ENCODE measurements at regions not wholly inside any gene's neighbourhood (a gene's known extent, or its start where the extent isn't known, plus 50 kb on each side); places are given as distances from the start of the nearest gene placed in this dataset.
"Not testable (repeated sequence)": the region's sequence is repeated elsewhere in the genome, so short reads cannot be mapped to it uniquely, and the experiment has no call there.

- H3K9ac ChIP-seq (ENCODE audit: insufficient read length, low read depth): no peak overlapping the region
- no peaks in the 10 kb centered on the region for H3K27me3 ChIP-seq (ENCODE audit: insufficient read depth, insufficient read length)
- no peak for TF ChIP-seq SUZ12 (IDR thresholded peaks at IDR 0.05; ENCODE audit: extremely low read depth, insufficient read depth, insufficient read length)
- TF ChIP-seq YY1 (IDR thresholded peaks at IDR 0.05; ENCODE audit: insufficient read depth, insufficient read length): no peak
- TF ChIP-seq ZNF274 (IDR thresholded peaks at IDR 0.05; ENCODE audit: low read depth, low read length): no peak
- no peak for DNase-seq (ENCODE audit: low read depth, low spot score)
- H3K4me3 ChIP-seq (ENCODE audit: insufficient read length, low read depth): no peak overlapping the region
- no peaks in the 10 kb centered on the region for H3K4me1 ChIP-seq (ENCODE audit: insufficient read depth, insufficient read length)
- H3K9me3 ChIP-seq (ENCODE audit: insufficient read depth, low read length): no peaks in the 10 kb centered on the region
- no peaks in the 10 kb centered on the region for H3K36me3 ChIP-seq (ENCODE audit: insufficient read depth, insufficient read length, low read length)
Observed at GRCh38 chr11:29612423-29612822, 404.4 kb downstream of the KCNA4 start.

- Histone ChIP-seq H3K9me3 (ENCODE audit: insufficient read depth, low read length) (no peaks in the 10 kb centered on the region), H3K4me3 (ENCODE audit: insufficient read length, low read depth) (no peak overlapping the region), H3K9ac (ENCODE audit: insufficient read length, low read depth) (no peak overlapping the region), H3K36me3 (ENCODE audit: insufficient read depth, insufficient read length, low read length) (no peaks in the 10 kb centered on the region), H3K27me3 (ENCODE audit: insufficient read depth, insufficient read length) (no peaks in the 10 kb centered on the region), H3K4me1 (ENCODE audit: insufficient read depth, insufficient read length) (no peaks in the 10 kb centered on the region)
- no peak for TF ChIP-seq SUZ12 (IDR thresholded peaks at IDR 0.05; ENCODE audit: extremely low read depth, insufficient read depth, insufficient read length)
- TF ChIP-seq YY1 (IDR thresholded peaks at IDR 0.05; ENCODE audit: insufficient read depth, insufficient read length): no peak
- no peak for TF ChIP-seq ZNF274 (IDR thresholded peaks at IDR 0.05; ENCODE audit: low read depth, low read length)
- no peak for DNase-seq (ENCODE audit: low read depth, low spot score)
Observed at GRCh38 chr11:29606330-29607031, 410.3 kb downstream of the KCNA4 start.

GRCh38 chr11:29600151-29600575 is 416.7 kb downstream of the KCNA4 start:
- not testable (repeated sequence) for H3K27me3 ChIP-seq (ENCODE audit: insufficient read depth, insufficient read length); DNase-seq (ENCODE audit: low read depth, low spot score); H3K36me3 ChIP-seq (ENCODE audit: insufficient read depth, insufficient read length, low read length); H3K9ac ChIP-seq (ENCODE audit: insufficient read length, low read depth); H3K9me3 ChIP-seq (ENCODE audit: insufficient read depth, low read length); H3K4me1 ChIP-seq (ENCODE audit: insufficient read depth, insufficient read length); H3K4me3 ChIP-seq (ENCODE audit: insufficient read length, low read depth)

GRCh38 chr11:29584342-29584741 is 432.5 kb downstream of the KCNA4 start:
- TF ChIP-seq YY1 (IDR thresholded peaks at IDR 0.05; ENCODE audit: insufficient read depth, insufficient read length) (no peak), ZNF274 (IDR thresholded peaks at IDR 0.05; ENCODE audit: low read depth, low read length) (no peak), SUZ12 (IDR thresholded peaks at IDR 0.05; ENCODE audit: extremely low read depth, insufficient read depth, insufficient read length) (no peak)
- Histone ChIP-seq H3K36me3 (ENCODE audit: insufficient read depth, insufficient read length, low read length) (no peaks in the 10 kb centered on the region), H3K27me3 (ENCODE audit: insufficient read depth, insufficient read length) (no peaks in the 10 kb centered on the region), H3K4me3 (ENCODE audit: insufficient read length, low read depth) (no peak overlapping the region), H3K4me1 (ENCODE audit: insufficient read depth, insufficient read length) (no peaks in the 10 kb centered on the region), H3K9me3 (ENCODE audit: insufficient read depth, low read length) (no peaks in the 10 kb centered on the region), H3K9ac (ENCODE audit: insufficient read length, low read depth) (no peak overlapping the region)
- DNase-seq (ENCODE audit: low read depth, low spot score): no peak

- Histone ChIP-seq H3K4me3 (ENCODE audit: insufficient read length, low read depth) (no peak overlapping the region), H3K9me3 (ENCODE audit: insufficient read depth, low read length) (no peaks in the 10 kb centered on the region), H3K9ac (ENCODE audit: insufficient read length, low read depth) (no peak overlapping the region), H3K4me1 (ENCODE audit: insufficient read depth, insufficient read length) (no peaks in the 10 kb centered on the region), H3K27me3 (ENCODE audit: insufficient read depth, insufficient read length) (no peaks in the 10 kb centered on the region), H3K36me3 (ENCODE audit: insufficient read depth, insufficient read length, low read length) (no peaks in the 10 kb centered on the region)
- no peak for DNase-seq (ENCODE audit: low read depth, low spot score)
- TF ChIP-seq ZNF274 (IDR thresholded peaks at IDR 0.05; ENCODE audit: low read depth, low read length): no peak
- TF ChIP-seq YY1 (IDR thresholded peaks at IDR 0.05; ENCODE audit: insufficient read depth, insufficient read length): no peak
- TF ChIP-seq SUZ12 (IDR thresholded peaks at IDR 0.05; ENCODE audit: extremely low read depth, insufficient read depth, insufficient read length): no peak
Observed at GRCh38 chr11:29578806-29579205, 438.0 kb downstream of the KCNA4 start.

GRCh38 chr11:29564486-29564885 is 452.3 kb downstream of the KCNA4 start:
- DNase-seq (ENCODE audit: low read depth, low spot score): no peak
- H3K27me3 ChIP-seq (ENCODE audit: insufficient read depth, insufficient read length): no peaks in the 10 kb centered on the region
- H3K4me3 ChIP-seq (ENCODE audit: insufficient read length, low read depth): no peak overlapping the region
- no peaks in the 10 kb centered on the region for H3K4me1 ChIP-seq (ENCODE audit: insufficient read depth, insufficient read length)
- no peak overlapping the region for H3K9ac ChIP-seq (ENCODE audit: insufficient read length, low read depth)
- H3K36me3 ChIP-seq (ENCODE audit: insufficient read depth, insufficient read length, low read length): no peaks in the 10 kb centered on the region
- no peak for TF ChIP-seq ZNF274 (IDR thresholded peaks at IDR 0.05; ENCODE audit: low read depth, low read length)
- no peak for TF ChIP-seq YY1 (IDR thresholded peaks at IDR 0.05; ENCODE audit: insufficient read depth, insufficient read length)
- no peak for TF ChIP-seq SUZ12 (IDR thresholded peaks at IDR 0.05; ENCODE audit: extremely low read depth, insufficient read depth, insufficient read length)
- H3K9me3 ChIP-seq (ENCODE audit: insufficient read depth, low read length): no peaks in the 10 kb centered on the region

GRCh38 chr11:29562183-29562582 is 454.6 kb downstream of the KCNA4 start:
- H3K36me3 ChIP-seq (ENCODE audit: insufficient read depth, insufficient read length, low read length): no peaks in the 10 kb centered on the region
- no peaks in the 10 kb centered on the region for H3K9me3 ChIP-seq (ENCODE audit: insufficient read depth, low read length)
- H3K9ac ChIP-seq (ENCODE audit: insufficient read length, low read depth): no peak overlapping the region
- H3K4me1 ChIP-seq (ENCODE audit: insufficient read depth, insufficient read length): no peaks in the 10 kb centered on the region
- no peak for DNase-seq (ENCODE audit: low read depth, low spot score)
- no peaks in the 10 kb centered on the region for H3K27me3 ChIP-seq (ENCODE audit: insufficient read depth, insufficient read length)
- TF ChIP-seq SUZ12 (IDR thresholded peaks at IDR 0.05; ENCODE audit: extremely low read depth, insufficient read depth, insufficient read length) (no peak), YY1 (IDR thresholded peaks at IDR 0.05; ENCODE audit: insufficient read depth, insufficient read length) (no peak), ZNF274 (IDR thresholded peaks at IDR 0.05; ENCODE audit: low read depth, low read length) (no peak)
- no peak overlapping the region for H3K4me3 ChIP-seq (ENCODE audit: insufficient read length, low read depth)

Measured in NT2/D1 (cell line).